IMR-90 (cell line): ENCODE measurements at regions not wholly inside any gene's neighbourhood (a gene's known extent, or its start where the extent isn't known, plus 50 kb on each side); places are given as distances from the start of the nearest gene placed in this dataset.

ENCODE experiments used
- ATAC-seq: fragments of 200-7000 bp; cut with Tn5 transposase; 2 replicates; pipeline ENCODE4 v1.9.1; 2020; ENCODE audit warnings: low read depth, mild to moderate bottlenecking, moderate library complexity
- BruUV-seq: library from RNA; stranded (reverse); fragments of 400-500 nt; replicated peaks from 2 replicates; lab custom pipeline; 2021; lab: Mats Ljungman, UMichigan
- CTCF ChIA-PET: fragments of 300-600 bp; formaldehyde crosslinking; extraction: SDS; loops from one replicate; lab custom pipeline; 2021; ENCODE audit warnings: antibody characterized with exemption; lab: Yijun Ruan, JAX
- POLR2A ChIA-PET: fragments of 300-600 bp; sonication (Branson Sonifier 250); formaldehyde crosslinking; loops from one replicate; lab custom pipeline; 2022; ENCODE audit warnings: antibody characterized with exemption; ENCODE audit not compliant: unreplicated experiment; lab: Charles Lee
- DNase-seq: peaks from one replicate; pipeline ENCODE4 v3.0.0; 2013
- H2AFZ ChIP-seq: replicated peaks from 2 replicates; pipeline ENCODE3; 2013; ENCODE audit warnings: low read length, mild to moderate bottlenecking; ENCODE audit not compliant: poor library complexity
- H2AK5ac ChIP-seq: 2 replicates; pipeline ENCODE4 v1.6.1; 2013; ENCODE audit warnings: low read depth, low read length, inconsistent platforms
- H2AK9ac ChIP-seq: replicated peaks from 2 replicates; pipeline ENCODE3; 2013; ENCODE audit warnings: mild to moderate bottlenecking, low read depth, low read length, moderate library complexity; ENCODE audit not compliant: poor library complexity
- H2BK120ac ChIP-seq: 2 replicates; pipeline ENCODE4 v1.6.1; 2013; ENCODE audit warnings: low read depth, low read length, inconsistent platforms
- H2BK15ac ChIP-seq: 3 replicates; pipeline ENCODE4 v1.6.1; 2013; ENCODE audit warnings: low read depth, low read length, inconsistent platforms
- H2BK20ac ChIP-seq: 2 replicates; pipeline ENCODE4 v1.6.1; 2013; ENCODE audit warnings: low read depth, mild to moderate bottlenecking, inconsistent platforms, low read length, moderate library complexity
- H2BK5ac ChIP-seq: 2 replicates; pipeline ENCODE4 v1.6.1; 2013; ENCODE audit warnings: mild to moderate bottlenecking, low read depth, low read length, inconsistent platforms; ENCODE audit not compliant: poor library complexity, severe bottlenecking
- H3K14ac ChIP-seq: replicated peaks from 2 replicates; pipeline ENCODE4 v1.6.1; 2013; ENCODE audit warnings: low read depth, low read length, inconsistent platforms
- H3K18ac ChIP-seq: 2 replicates; pipeline ENCODE4 v1.6.1; 2013; ENCODE audit warnings: low read depth, low read length, control low read depth
- H3K23ac ChIP-seq: 2 replicates; pipeline ENCODE4 v1.6.1; 2013; ENCODE audit warnings: low read depth, low read length, inconsistent platforms
- H3K27ac ChIP-seq: 2 replicates; pipeline ENCODE4 v1.5.1; 2013; ENCODE audit warnings: mild to moderate bottlenecking, control low read depth, low read length; ENCODE audit not compliant: insufficient read depth
- H3K27me3 ChIP-seq: 2 replicates; pipeline ENCODE4 v1.6.1; 2013; ENCODE audit warnings: low read length; ENCODE audit not compliant: control insufficient read depth, insufficient read depth
- H3K36me3 ChIP-seq: 2 replicates; pipeline ENCODE4 v1.6.1; 2013; ENCODE audit warnings: low read length, mixed read lengths; ENCODE audit not compliant: control insufficient read depth, insufficient read depth
- H3K4ac ChIP-seq: 2 replicates; pipeline ENCODE4 v1.6.1; 2013; ENCODE audit warnings: low read depth, low read length, inconsistent platforms
- H3K4me1 ChIP-seq: 2 replicates; pipeline ENCODE4 v1.6.1; 2013; ENCODE audit warnings: low read length, mixed read lengths; ENCODE audit not compliant: control insufficient read depth, insufficient read depth
- H3K4me2 ChIP-seq: 2 replicates; pipeline ENCODE4 v1.6.1; 2013; ENCODE audit warnings: low read depth, mild to moderate bottlenecking, control low read depth, low read length, moderate library complexity
- H3K4me3 ChIP-seq: 2 replicates; pipeline ENCODE4 v1.5.1; 2013; ENCODE audit warnings: low read depth, mild to moderate bottlenecking, control low read depth, low read length, moderate library complexity; ENCODE audit not compliant: insufficient read depth
- H3K56ac ChIP-seq: 2 replicates; pipeline ENCODE4 v1.6.1; 2013; ENCODE audit warnings: low read length, inconsistent platforms; ENCODE audit not compliant: insufficient read depth; ENCODE audit errors: extremely low read depth
- H3K79me1 ChIP-seq, 2 experiments: 2 replicates each; pipeline ENCODE4 v1.6.1; 2013; ENCODE audit warnings: low read length in 2 of 2, inconsistent platforms in 1 of 2, low read depth in 1 of 2
- H3K9ac ChIP-seq: 2 replicates; pipeline ENCODE4 v1.6.1; 2013; ENCODE audit warnings: low read depth, low read length, control low read depth
- H3K9me1 ChIP-seq: 2 replicates; pipeline ENCODE4 v1.6.1; 2013; ENCODE audit warnings: low read length, inconsistent platforms; ENCODE audit not compliant: insufficient read depth
- H3K9me3 ChIP-seq: 2 replicates; pipeline ENCODE4 v1.6.1; 2013; ENCODE audit warnings: low read length; ENCODE audit not compliant: control insufficient read depth, insufficient read depth
- H4K20me1 ChIP-seq: 2 replicates; pipeline ENCODE4 v1.6.1; 2013; ENCODE audit warnings: low read length, inconsistent platforms; ENCODE audit not compliant: insufficient read depth
- H4K5ac ChIP-seq: 2 replicates; pipeline ENCODE4 v1.6.1; 2013; ENCODE audit warnings: mild to moderate bottlenecking, low read depth, low read length, control low read depth
- H4K8ac ChIP-seq, 2 experiments: 2 replicates each; pipeline ENCODE4 v1.6.1; 2013; ENCODE audit warnings: low read depth in 2 of 2, low read length in 2 of 2, control low read depth in 1 of 2, inconsistent platforms in 1 of 2
- H4K91ac ChIP-seq: 2 replicates; pipeline ENCODE4 v1.6.1; 2013; ENCODE audit warnings: low read depth, low read length, inconsistent platforms; ENCODE audit not compliant: insufficient read depth
- CEBPB ChIP-seq: IDR thresholded peaks from 2 replicates; pipeline ENCODE4 v1.6.1; 2012; ENCODE audit warnings: low read depth, low read length, improper control_type of control experiment
- CHD1 ChIP-seq: IDR thresholded peaks from 2 replicates; pipeline ENCODE4 v1.6.1; 2012; ENCODE audit warnings: low read depth, low read length, improper control_type of control experiment
- CTCF ChIP-seq: conservative IDR thresholded peaks from 2 replicates; pipeline ENCODE4 v1.5.1; 2012; ENCODE audit warnings: mild to moderate bottlenecking, low read depth, low read length, improper control_type of control experiment
- FOS ChIP-seq: fragments of 150-350 bp; IDR thresholded peaks from 2 replicates; pipeline ENCODE4 v1.6.1; 2016; ENCODE audit warnings: low read depth, low read length
- MAFK ChIP-seq: IDR thresholded peaks from 2 replicates; pipeline ENCODE4 v1.6.1; 2012; ENCODE audit warnings: low read depth, low read length, improper control_type of control experiment
- MAZ ChIP-seq: IDR thresholded peaks from 2 replicates; pipeline ENCODE4 v1.6.1; 2012; ENCODE audit warnings: low read depth, mild to moderate bottlenecking, low read length, improper control_type of control experiment, moderate library complexity, borderline replicate concordance
- NFE2L2 ChIP-seq: fragments of 150-350 bp; IDR thresholded peaks from 2 replicates; pipeline ENCODE4 v1.6.1; 2016; ENCODE audit warnings: low read depth, mild to moderate bottlenecking, low read length
- POLR2A ChIP-seq: IDR thresholded peaks from 2 replicates; pipeline ENCODE4 v1.6.1; 2012; ENCODE audit warnings: mild to moderate bottlenecking, low read depth, low read length
- RCOR1 ChIP-seq: IDR thresholded peaks from 2 replicates; pipeline ENCODE4 v1.6.1; 2012; ENCODE audit warnings: mild to moderate bottlenecking, low read length, improper control_type of control experiment; ENCODE audit not compliant: insufficient replicate concordance
- RFX5 ChIP-seq: IDR thresholded peaks from 2 replicates; pipeline ENCODE4 v1.8.0; 2012; ENCODE audit warnings: low read depth, mild to moderate bottlenecking, low read length, moderate library complexity
- WGBS, 2 experiments: methylation state at CpG; one replicate each; pipeline versions ENCODE4 v1.1.5 to v1.1.7; 2013; ENCODE audit warnings: missing lambda C conversion rate in 2 of 2; ENCODE audit not compliant: insufficient read length in 1 of 2; ENCODE audit errors: extremely low coverage in 2 of 2; 5-methylcytosine and 5-hydroxymethylcytosine counted together
- dilution Hi-C: fragments of 300-500 bp; cut with HindIII; formaldehyde crosslinking; loops from one replicate; pipeline ENCODE4 v1.14.3; 2018; ENCODE audit warnings: low sequenced_read_pairs; ENCODE audit not compliant: unreplicated experiment
- in situ Hi-C: fragments of 300-500 bp; cut with MboI; formaldehyde crosslinking; loops from 3 replicates; pipeline ENCODE4 v1.14.3; 2019; ENCODE audit warnings: low sequenced_read_pairs, inconsistent platforms, mixed read lengths
- intact Hi-C: fragments of 100-400 bp; cut with micrococcal nuclease; formaldehyde crosslinking; loops from 2 replicates; pipeline ENCODE4 v1.10.0; 2022

- no peaks in the 10 kb centered on the region for H3K36me3 ChIP-seq
- peak overlapping the region; percentile 66 for H4K91ac ChIP-seq
- H2AFZ ChIP-seq, result no peak overlapping the region
- dilution Hi-C loops, result no loop called here
- no peak overlapping the region; the same call in 1 of the 2 replicates for H2AK5ac ChIP-seq
- no peak overlapping the region for H3K9ac ChIP-seq
- ATAC-seq, result no peak
- DNase-seq, result no peak
- no CpG with 5 or more reads among the region's 5 CpGs for WGBS, 2 experiments
- no peak overlapping the region for H3K23ac ChIP-seq
- no peaks in the 10 kb centered on the region for H3K79me1 ChIP-seq
- ChIA-PET POLR2A (no interaction called here), CTCF (interaction anchor here (0.6 to 0.7 kb wide), 2 partner anchors 43 to 251 kb away, joined by 4 to 5 read pairs; no protein-coding TSS in a partner anchor)
- no peak overlapping the region for H3K4me3 ChIP-seq
- H3K27me3 ChIP-seq, result no peaks in the 10 kb centered on the region
- H4K8ac ChIP-seq, result no peak overlapping the region; a peak in 1 of 4 replicates
- H2BK5ac ChIP-seq, result no peak overlapping the region
- H3K9me1 ChIP-seq, result peaks cover 20% of the 10 kb centered on the region
- H3K4me1 ChIP-seq, result peaks cover 21% of the 10 kb centered on the region
- in situ Hi-C loops, result no loop called here
- H4K5ac ChIP-seq, result no peak overlapping the region
- H2BK120ac ChIP-seq, result peak overlapping the region; percentile 68
- H3K9me3 ChIP-seq, result no peaks in the 10 kb centered on the region
- peak overlapping the region; percentile 42; the same call in 1 of the 2 replicates for H3K4ac ChIP-seq
- H2AK9ac ChIP-seq, result no peak overlapping the region
- 0 out of 3 replicates have a peak overlapping the region, but pooled peaks have one; percentile 48 for H2BK15ac ChIP-seq
- H3K27ac ChIP-seq, result no peak overlapping the region
- H3K14ac ChIP-seq, result no peak overlapping the region
- peak overlapping the region; percentile 9; the same call in 1 of the 2 replicates for H3K18ac ChIP-seq
- TF ChIP-seq MAFK (no peak), FOS (no peak), POLR2A (no peak), MAZ (no peak), RCOR1 (no peak), NFE2L2 (no peak), CEBPB (no peak), RFX5 (no peak), CTCF (no peak), CHD1 (no peak)
- intact Hi-C loops, result loop anchor here (5.0 kb wide), 2 partner anchors 46 to 469 kb away; no protein-coding TSS in a partner anchor
- no peak overlapping the region for H3K4me2 ChIP-seq
- no peak overlapping the region for H3K56ac ChIP-seq
- peak overlapping the region; percentile 42 for H2BK20ac ChIP-seq
- H4K20me1 ChIP-seq, result no peaks in the 10 kb centered on the region
- no TSS peak for BruUV-seq
Observed at GRCh38 chr5:159508344-159508743, 178.1 kb upstream of the IL12B start.
